Adrenal gland (tissue), 5 donors: ENCODE measurements at regions not wholly inside any gene's neighbourhood (a gene's known extent, or its start where the extent isn't known, plus 50 kb on each side); places are given as distances from the start of the nearest gene placed in this dataset.

ENCODE experiments used
- POLR2A ChIP-seq, 2 donors: fragments of 450-650 bp; IDR thresholded peaks; one replicate each; pipeline ENCODE4 v1.6.1; 2017; ENCODE audit warnings: antibody characterized with exemption in 2 of 2, mild to moderate bottlenecking in 2 of 2, moderate library complexity in 1 of 2
- TF ChIP-seq, protein P1 (sequence below), 6 experiments: fragments of 450-650 bp in 4 of 6; fragments of 200-600 bp in 2 of 6; sonication (generic) in 1 of 6; IDR thresholded peaks; 1 replicate in 5 of 6; 2 replicates in 1 of 6; pipeline versions ENCODE4 v1.5.1 to v1.8.0; 2016 to 2021; ENCODE audit warnings: antibody characterized with exemption in 6 of 6, mild to moderate bottlenecking in 2 of 6, moderate library complexity in 1 of 6
- donor health status: DM: no; HTN: no; CAD: no.

DNA sequence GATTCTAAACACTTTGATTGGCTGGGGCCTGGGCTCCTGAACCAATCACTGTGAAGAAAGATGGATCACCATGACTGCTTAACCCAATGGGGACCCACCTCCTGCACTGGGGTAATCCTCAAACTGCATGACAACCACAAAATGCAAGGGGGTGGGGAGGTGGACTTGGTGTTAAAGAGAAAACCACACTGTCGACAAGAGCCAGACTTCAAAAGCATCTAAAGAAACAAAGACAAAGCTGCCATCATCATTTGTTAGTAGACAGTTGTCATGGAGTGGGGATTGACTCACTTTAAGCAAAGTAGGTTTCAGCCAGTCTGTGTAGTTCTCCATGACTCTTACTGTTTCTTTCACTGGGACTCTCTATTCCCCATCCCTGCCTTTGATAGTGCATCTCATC lies 433.8 kb downstream of the PLPP3 start:
- TF ChIP-seq, protein P1, sequence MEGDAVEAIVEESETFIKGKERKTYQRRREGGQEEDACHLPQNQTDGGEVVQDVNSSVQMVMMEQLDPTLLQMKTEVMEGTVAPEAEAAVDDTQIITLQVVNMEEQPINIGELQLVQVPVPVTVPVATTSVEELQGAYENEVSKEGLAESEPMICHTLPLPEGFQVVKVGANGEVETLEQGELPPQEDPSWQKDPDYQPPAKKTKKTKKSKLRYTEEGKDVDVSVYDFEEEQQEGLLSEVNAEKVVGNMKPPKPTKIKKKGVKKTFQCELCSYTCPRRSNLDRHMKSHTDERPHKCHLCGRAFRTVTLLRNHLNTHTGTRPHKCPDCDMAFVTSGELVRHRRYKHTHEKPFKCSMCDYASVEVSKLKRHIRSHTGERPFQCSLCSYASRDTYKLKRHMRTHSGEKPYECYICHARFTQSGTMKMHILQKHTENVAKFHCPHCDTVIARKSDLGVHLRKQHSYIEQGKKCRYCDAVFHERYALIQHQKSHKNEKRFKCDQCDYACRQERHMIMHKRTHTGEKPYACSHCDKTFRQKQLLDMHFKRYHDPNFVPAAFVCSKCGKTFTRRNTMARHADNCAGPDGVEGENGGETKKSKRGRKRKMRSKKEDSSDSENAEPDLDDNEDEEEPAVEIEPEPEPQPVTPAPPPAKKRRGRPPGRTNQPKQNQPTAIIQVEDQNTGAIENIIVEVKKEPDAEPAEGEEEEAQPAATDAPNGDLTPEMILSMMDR (IDR thresholded peaks at IDR 0.05): no peak
- TF ChIP-seq POLR2A (IDR thresholded peaks at IDR 0.05): no peak
